ENCODE measurements at regions not wholly inside any gene's neighbourhood (a gene's known extent, or its start where the extent isn't known, plus 50 kb on each side); places are given as distances from the start of the nearest gene placed in this dataset.

DNA sequence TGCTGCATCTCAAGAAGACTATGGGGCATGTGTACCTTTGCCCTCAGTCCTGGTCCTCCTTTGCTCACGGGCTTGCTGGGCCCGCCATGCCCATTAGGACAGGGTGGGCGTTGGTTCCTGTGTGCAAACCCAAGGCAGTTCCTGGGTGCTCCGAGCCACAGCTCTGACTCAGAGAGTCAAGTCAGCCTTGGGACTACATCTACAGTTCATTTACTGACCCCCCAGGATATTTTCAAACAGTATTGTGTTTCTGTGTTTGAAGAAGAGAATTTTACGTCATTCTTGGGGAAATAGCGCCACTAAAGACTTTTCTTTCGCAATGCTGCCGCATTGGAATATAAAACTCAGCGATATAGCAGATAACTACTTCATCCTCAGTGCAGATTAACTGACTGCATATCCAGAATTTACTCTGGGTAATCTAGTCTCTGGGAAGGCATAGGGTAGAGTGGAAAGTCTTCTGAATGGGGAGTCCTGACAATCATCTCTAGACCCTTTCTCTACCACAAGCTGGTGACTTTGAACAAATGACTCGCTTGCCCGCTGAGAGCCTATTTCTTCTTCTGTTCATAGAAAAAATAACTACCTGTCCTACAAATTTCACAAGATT lies 638.9 kb upstream of the FZD8 start:
- WGBS, 2 donors = 87 to 93% methylated on average over 11 of the region's 11 CpGs
- no peak for DNase-seq (ENCODE audit: low spot score in 2 of 2)
- intact Hi-C loops (cut with DNase I; ENCODE audit: low total_unique reads) = no loop called here
- TF ChIP-seq, protein P1, sequence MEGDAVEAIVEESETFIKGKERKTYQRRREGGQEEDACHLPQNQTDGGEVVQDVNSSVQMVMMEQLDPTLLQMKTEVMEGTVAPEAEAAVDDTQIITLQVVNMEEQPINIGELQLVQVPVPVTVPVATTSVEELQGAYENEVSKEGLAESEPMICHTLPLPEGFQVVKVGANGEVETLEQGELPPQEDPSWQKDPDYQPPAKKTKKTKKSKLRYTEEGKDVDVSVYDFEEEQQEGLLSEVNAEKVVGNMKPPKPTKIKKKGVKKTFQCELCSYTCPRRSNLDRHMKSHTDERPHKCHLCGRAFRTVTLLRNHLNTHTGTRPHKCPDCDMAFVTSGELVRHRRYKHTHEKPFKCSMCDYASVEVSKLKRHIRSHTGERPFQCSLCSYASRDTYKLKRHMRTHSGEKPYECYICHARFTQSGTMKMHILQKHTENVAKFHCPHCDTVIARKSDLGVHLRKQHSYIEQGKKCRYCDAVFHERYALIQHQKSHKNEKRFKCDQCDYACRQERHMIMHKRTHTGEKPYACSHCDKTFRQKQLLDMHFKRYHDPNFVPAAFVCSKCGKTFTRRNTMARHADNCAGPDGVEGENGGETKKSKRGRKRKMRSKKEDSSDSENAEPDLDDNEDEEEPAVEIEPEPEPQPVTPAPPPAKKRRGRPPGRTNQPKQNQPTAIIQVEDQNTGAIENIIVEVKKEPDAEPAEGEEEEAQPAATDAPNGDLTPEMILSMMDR (IDR thresholded peaks at IDR 0.05) = no peak
- no peak for TF ChIP-seq POLR2A (IDR thresholded peaks at IDR 0.05)
- H3K4me3 ChIP-seq (ENCODE audit: low read depth, poor library complexity, severe bottlenecking) = no peak overlapping the region

DNA sequence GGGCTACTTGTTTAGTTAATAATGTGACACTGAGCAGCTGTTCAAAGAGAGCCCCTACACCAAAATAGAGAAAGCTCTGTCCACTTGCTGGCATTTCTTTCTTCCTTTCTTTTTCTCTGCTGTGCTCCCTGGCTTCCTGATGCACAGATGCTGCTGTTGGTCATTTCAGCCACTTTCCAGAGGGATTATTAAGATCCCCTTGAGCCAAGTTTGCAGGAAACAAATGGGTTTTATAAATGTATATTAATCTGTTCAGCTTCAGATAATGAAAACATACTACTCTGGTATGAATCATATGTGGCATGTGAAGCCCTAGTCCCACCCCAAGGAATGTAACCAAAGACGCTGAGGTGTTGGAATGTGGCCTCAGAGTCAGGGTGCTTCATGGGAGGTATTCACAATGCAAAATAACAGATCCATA lies 638.2 kb upstream of the FZD8 start:
- DNase-seq (ENCODE audit: low spot score in 2 of 2) = no peak
- no peak for TF ChIP-seq POLR2A (IDR thresholded peaks at IDR 0.05)
- TF ChIP-seq, protein P1 (IDR thresholded peaks at IDR 0.05) = no peak
- intact Hi-C loops (cut with DNase I; ENCODE audit: low total_unique reads) = no loop called here
- WGBS, 2 donors = 74 to 75% methylated on average over 1 of the region's 1 CpG
- H3K4me3 ChIP-seq (ENCODE audit: low read depth, poor library complexity, severe bottlenecking) = no peak overlapping the region

DNA sequence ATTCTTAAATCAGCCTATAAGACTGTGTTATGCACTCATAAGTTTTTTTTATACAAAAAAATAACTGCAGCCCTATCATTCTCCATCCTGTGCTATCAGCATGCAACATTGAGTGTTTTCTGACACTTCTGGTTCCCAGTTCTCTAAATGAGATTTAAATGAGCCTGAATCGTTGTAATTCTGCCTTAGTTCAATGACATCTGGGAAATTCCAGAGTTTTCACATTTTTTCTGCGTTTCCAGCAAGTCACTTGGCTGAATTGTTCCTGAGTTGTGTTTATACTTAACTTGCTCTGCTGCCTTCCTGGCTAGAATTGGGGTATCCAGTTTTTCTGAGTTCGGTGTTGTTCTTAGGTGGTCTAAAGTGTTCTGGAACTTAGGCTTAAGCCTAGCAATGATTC lies 636.1 kb upstream of the FZD8 start:
- no peak for TF ChIP-seq POLR2A (IDR thresholded peaks at IDR 0.05)
- TF ChIP-seq, protein P1 (IDR thresholded peaks at IDR 0.05) = no peak
- intact Hi-C loops (cut with DNase I; ENCODE audit: low total_unique reads) = no loop called here
- DNase-seq (ENCODE audit: low spot score in 2 of 2) = no peak
- 43 to 44% methylated on average over 3 of the region's 3 CpGs for WGBS, 2 donors
- H3K4me3 ChIP-seq (ENCODE audit: low read depth, poor library complexity, severe bottlenecking) = no peak overlapping the region

DNA sequence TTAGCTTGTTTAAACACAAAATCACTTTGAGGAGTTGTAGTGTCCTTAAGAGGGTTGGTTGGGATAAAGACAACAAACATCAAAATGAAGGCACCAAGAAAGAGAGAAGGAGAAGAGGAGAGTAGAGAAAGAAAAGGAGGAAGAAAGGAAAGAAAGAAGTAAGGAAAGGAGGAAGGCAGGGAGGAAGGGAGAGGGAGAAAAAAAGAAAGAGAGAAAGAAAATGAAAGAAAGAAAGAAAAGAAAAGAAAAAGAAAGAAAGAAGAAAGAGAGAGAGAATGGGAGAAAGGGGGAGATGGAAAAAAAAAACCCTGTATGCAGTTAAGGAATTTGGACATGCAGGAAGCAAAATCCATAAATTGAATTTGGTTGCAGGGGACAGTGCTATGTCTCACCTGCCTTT lies 635.4 kb upstream of the FZD8 start:
- no peak overlapping the region for H3K4me3 ChIP-seq (ENCODE audit: low read depth, poor library complexity, severe bottlenecking)
- intact Hi-C loops (cut with DNase I; ENCODE audit: low total_unique reads) = no loop called here
- TF ChIP-seq, protein P1 (IDR thresholded peaks at IDR 0.05) = no peak
- no peak for TF ChIP-seq POLR2A (IDR thresholded peaks at IDR 0.05)
- DNase-seq (ENCODE audit: low spot score in 2 of 2) = no peak

DNA sequence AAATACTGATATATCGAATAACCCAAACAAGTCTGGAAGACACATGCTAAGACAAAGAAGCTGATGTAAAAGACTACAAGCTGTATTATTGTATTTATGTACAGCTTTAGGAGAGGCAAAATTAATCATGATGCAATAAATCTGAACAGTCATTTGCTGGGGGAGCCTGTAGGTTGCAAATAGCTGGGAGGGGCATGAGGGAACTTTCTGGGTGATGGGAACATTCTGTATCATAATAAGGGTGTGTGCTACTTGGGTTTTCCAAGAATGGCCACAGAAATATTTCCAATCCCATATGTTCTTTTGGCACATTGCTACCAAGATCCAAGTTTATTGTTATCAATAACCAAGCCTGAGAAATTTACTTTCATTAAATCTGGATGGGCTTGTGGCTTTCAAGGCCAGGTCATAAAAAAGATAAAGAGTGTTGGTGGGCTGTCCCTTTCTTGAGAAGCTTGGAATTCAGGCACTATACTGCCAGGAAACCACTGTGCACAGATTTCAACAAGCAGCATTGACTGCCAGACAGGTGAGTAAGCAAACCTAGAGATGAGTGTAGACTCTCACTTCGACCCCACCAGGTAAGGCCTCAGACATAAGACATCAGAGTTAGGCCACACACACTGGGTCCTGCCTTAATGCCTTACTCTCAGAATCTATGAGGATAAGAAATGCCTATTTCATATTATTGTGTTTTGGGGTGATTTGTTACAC lies 629.7 kb upstream of the FZD8 start:
- no peak for TF ChIP-seq POLR2A (IDR thresholded peaks at IDR 0.05)
- TF ChIP-seq, protein P1 (IDR thresholded peaks at IDR 0.05) = no peak
- intact Hi-C loops (cut with DNase I; ENCODE audit: low total_unique reads) = no loop called here
- no peak for DNase-seq (ENCODE audit: low spot score in 2 of 2)
- H3K4me3 ChIP-seq (ENCODE audit: low read depth, poor library complexity, severe bottlenecking) = no peak overlapping the region
- WGBS, 2 donors = 62 to 74% methylated on average over 2 of the region's 2 CpGs

Measured in lower leg skin (tissue), 4 donors.